ENCODE measurements at regions not wholly inside any gene's neighbourhood (a gene's known extent, or its start where the extent isn't known, plus 50 kb on each side); places are given as distances from the start of the nearest gene placed in this dataset.

- Histone ChIP-seq H3K9me3 (ENCODE audit: control insufficient read depth, low read length) (no peaks in the 10 kb centered on the region), H3K4me1 (ENCODE audit: control insufficient read depth, insufficient read depth, low read length) (peaks cover 35% of the 10 kb centered on the region), H3K4me3 (ENCODE audit: low read length) (no peak overlapping the region), H3K36me3 (ENCODE audit: control insufficient read depth, insufficient read depth, low read length, severe bottlenecking) (no peaks in the 10 kb centered on the region), H3K27me3 (replicated peaks; ENCODE audit: control insufficient read depth, insufficient read depth, low read length) (no peaks in the 10 kb centered on the region), H3K9ac (ENCODE audit: low read length) (no peak overlapping the region)
- peak; percentile 49 for DNase-seq (ENCODE audit: low read depth)
Observed at GRCh38 chr2:215598376-215598975, 162.6 kb upstream of the FN1 start.

- DNase-seq (ENCODE audit: low read depth), result no peak
- H3K27me3 ChIP-seq (replicated peaks; ENCODE audit: control insufficient read depth, insufficient read depth, low read length), result no peaks in the 10 kb centered on the region
- no peaks in the 10 kb centered on the region for H3K9me3 ChIP-seq (ENCODE audit: control insufficient read depth, low read length)
- no peaks in the 10 kb centered on the region for H3K36me3 ChIP-seq (ENCODE audit: control insufficient read depth, insufficient read depth, low read length, severe bottlenecking)
- no peak overlapping the region for H3K4me3 ChIP-seq (ENCODE audit: low read length)
- peaks cover 35% of the 10 kb centered on the region for H3K4me1 ChIP-seq (ENCODE audit: control insufficient read depth, insufficient read depth, low read length)
- H3K9ac ChIP-seq (ENCODE audit: low read length), result no peak overlapping the region
Observed at GRCh38 chr2:215597577-215597976, 161.7 kb upstream of the FN1 start.

GRCh38 chr2:215594766-215595165 is 158.9 kb upstream of the FN1 start:
- H3K4me3 ChIP-seq (ENCODE audit: low read length), result no peak overlapping the region
- H3K4me1 ChIP-seq (ENCODE audit: control insufficient read depth, insufficient read depth, low read length), result peaks cover 23% of the 10 kb centered on the region
- DNase-seq (ENCODE audit: low read depth), result no peak
- no peak overlapping the region for H3K9ac ChIP-seq (ENCODE audit: low read length)
- no peaks in the 10 kb centered on the region for H3K9me3 ChIP-seq (ENCODE audit: control insufficient read depth, low read length)
- no peaks in the 10 kb centered on the region for H3K36me3 ChIP-seq (ENCODE audit: control insufficient read depth, insufficient read depth, low read length, severe bottlenecking)
- H3K27me3 ChIP-seq (replicated peaks; ENCODE audit: control insufficient read depth, insufficient read depth, low read length), result no peaks in the 10 kb centered on the region

DNA sequence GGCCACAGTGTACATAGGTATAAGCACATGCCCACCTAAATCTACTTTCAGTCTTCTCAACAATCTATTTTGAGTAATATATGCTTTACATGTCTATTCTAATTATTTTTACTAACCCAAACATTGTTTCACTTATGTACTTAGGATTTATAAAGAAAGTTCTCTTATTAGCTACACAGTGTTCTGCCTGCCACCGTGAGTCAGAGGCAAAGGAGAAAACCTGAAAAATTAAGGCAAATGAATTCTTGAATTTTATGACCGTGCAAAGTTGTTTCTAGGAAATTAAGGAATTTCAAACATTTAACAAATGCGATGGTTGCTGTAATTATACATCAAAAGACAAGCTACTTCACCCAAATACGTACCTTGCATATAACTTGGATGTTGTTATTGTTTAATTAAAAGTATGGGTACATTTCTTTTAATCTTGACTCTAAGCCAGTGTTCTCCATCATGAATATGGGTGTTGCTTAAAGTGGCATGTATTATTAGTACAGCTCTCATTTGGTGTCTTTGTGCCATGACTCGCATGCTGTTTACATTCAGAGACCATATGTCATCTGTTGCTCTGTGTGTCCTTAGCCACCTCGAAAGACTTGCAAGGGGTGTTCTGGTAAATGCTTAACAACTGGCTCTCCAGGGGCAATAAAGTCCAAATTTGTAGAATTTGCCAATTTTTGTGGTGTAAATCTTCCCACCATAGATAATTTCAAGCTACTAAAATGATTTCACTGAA is 154.3 kb upstream of the FN1 start:
- Histone ChIP-seq H3K4me1 (ENCODE audit: control insufficient read depth, insufficient read depth, low read length) (peaks cover 3% of the 10 kb centered on the region), H3K36me3 (ENCODE audit: control insufficient read depth, insufficient read depth, low read length, severe bottlenecking) (no peaks in the 10 kb centered on the region), H3K9me3 (ENCODE audit: control insufficient read depth, low read length) (no peaks in the 10 kb centered on the region), H3K4me3 (ENCODE audit: low read length) (no peak overlapping the region), H3K9ac (ENCODE audit: low read length) (no peak overlapping the region), H3K27me3 (replicated peaks; ENCODE audit: control insufficient read depth, insufficient read depth, low read length) (no peaks in the 10 kb centered on the region)
- no peak for DNase-seq (ENCODE audit: low read depth)

GRCh38 chr2:215583881-215584280 is 148.0 kb upstream of the FN1 start:
- Histone ChIP-seq H3K27me3 (replicated peaks; ENCODE audit: control insufficient read depth, insufficient read depth, low read length) (no peaks in the 10 kb centered on the region), H3K4me1 (ENCODE audit: control insufficient read depth, insufficient read depth, low read length) (peaks cover 31% of the 10 kb centered on the region), H3K9me3 (ENCODE audit: control insufficient read depth, low read length) (no peaks in the 10 kb centered on the region), H3K4me3 (ENCODE audit: low read length) (no peak overlapping the region), H3K9ac (ENCODE audit: low read length) (no peak overlapping the region), H3K36me3 (ENCODE audit: control insufficient read depth, insufficient read depth, low read length, severe bottlenecking) (no peaks in the 10 kb centered on the region)
- DNase-seq (ENCODE audit: low read depth), result no peak

GRCh38 chr2:215579809-215580208 is 143.9 kb upstream of the FN1 start:
- Histone ChIP-seq H3K4me1 (ENCODE audit: control insufficient read depth, insufficient read depth, low read length) (peaks cover 31% of the 10 kb centered on the region), H3K27me3 (replicated peaks; ENCODE audit: control insufficient read depth, insufficient read depth, low read length) (no peaks in the 10 kb centered on the region), H3K36me3 (ENCODE audit: control insufficient read depth, insufficient read depth, low read length, severe bottlenecking) (no peaks in the 10 kb centered on the region), H3K9ac (ENCODE audit: low read length) (peak overlapping the region; percentile 74), H3K9me3 (ENCODE audit: control insufficient read depth, low read length) (no peaks in the 10 kb centered on the region), H3K4me3 (ENCODE audit: low read length) (no peak overlapping the region)
- DNase-seq (ENCODE audit: low read depth), result peak; percentile 94

DNA sequence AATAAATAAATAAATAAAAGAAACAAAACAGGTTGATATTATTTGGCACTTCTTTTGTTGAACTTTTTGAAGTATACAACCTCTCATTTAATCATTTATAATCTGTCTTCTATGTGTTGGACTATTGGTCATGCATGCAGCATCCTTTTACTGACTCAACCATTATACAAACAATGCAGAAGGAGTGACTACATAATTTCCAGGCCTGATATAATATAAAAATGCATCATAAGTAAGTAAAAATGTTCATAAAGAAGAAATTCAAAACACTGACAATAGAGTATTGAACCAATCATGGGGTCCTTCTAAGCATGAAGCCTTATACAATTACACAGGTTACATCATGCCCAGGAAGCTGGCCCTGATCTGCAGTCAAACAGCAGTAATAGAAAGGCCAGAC is 141.5 kb upstream of the FN1 start:
- Histone ChIP-seq H3K9me3 (ENCODE audit: control insufficient read depth, low read length) (no peaks in the 10 kb centered on the region), H3K27me3 (replicated peaks; ENCODE audit: control insufficient read depth, insufficient read depth, low read length) (no peaks in the 10 kb centered on the region), H3K9ac (ENCODE audit: low read length) (no peak overlapping the region), H3K4me1 (ENCODE audit: control insufficient read depth, insufficient read depth, low read length) (peaks cover 19% of the 10 kb centered on the region), H3K4me3 (ENCODE audit: low read length) (no peak overlapping the region), H3K36me3 (ENCODE audit: control insufficient read depth, insufficient read depth, low read length, severe bottlenecking) (no peaks in the 10 kb centered on the region)
- peak; percentile 5 for DNase-seq (ENCODE audit: low read depth)

DNA sequence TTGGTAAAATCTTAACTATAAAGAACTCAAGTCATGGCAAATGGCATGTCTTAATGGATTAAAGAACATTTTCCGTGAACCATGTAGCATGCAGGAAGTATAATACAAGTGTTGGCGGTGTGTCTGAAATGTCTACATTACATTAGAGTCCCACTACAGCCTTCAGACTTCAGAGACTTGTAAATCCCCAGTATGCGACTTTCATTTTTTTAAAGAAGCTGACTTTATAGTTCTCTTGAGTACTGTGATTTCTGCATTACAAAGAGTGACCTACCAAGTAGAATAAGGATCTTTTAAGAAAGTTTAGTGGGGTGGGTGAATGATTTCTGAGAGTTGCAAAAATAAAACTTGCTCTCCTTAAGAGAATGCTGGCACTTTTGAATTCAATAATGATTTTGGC is 140.7 kb upstream of the FN1 start:
- no peak overlapping the region for H3K4me3 ChIP-seq (ENCODE audit: low read length)
- H3K27me3 ChIP-seq (replicated peaks; ENCODE audit: control insufficient read depth, insufficient read depth, low read length), result no peaks in the 10 kb centered on the region
- no peak overlapping the region for H3K9ac ChIP-seq (ENCODE audit: low read length)
- H3K9me3 ChIP-seq (ENCODE audit: control insufficient read depth, low read length), result no peaks in the 10 kb centered on the region
- H3K4me1 ChIP-seq (ENCODE audit: control insufficient read depth, insufficient read depth, low read length), result peaks cover 20% of the 10 kb centered on the region
- H3K36me3 ChIP-seq (ENCODE audit: control insufficient read depth, insufficient read depth, low read length, severe bottlenecking), result no peaks in the 10 kb centered on the region
- no peak for DNase-seq (ENCODE audit: low read depth)

- no peaks in the 10 kb centered on the region for H3K27me3 ChIP-seq (replicated peaks; ENCODE audit: control insufficient read depth, insufficient read depth, low read length)
- H3K36me3 ChIP-seq (ENCODE audit: control insufficient read depth, insufficient read depth, low read length, severe bottlenecking), result no peaks in the 10 kb centered on the region
- H3K9me3 ChIP-seq (ENCODE audit: control insufficient read depth, low read length), result no peaks in the 10 kb centered on the region
- peaks cover 3% of the 10 kb centered on the region for H3K4me1 ChIP-seq (ENCODE audit: control insufficient read depth, insufficient read depth, low read length)
- DNase-seq (ENCODE audit: low read depth), result peak; percentile 66
- no peak overlapping the region for H3K4me3 ChIP-seq (ENCODE audit: low read length)
- no peak overlapping the region for H3K9ac ChIP-seq (ENCODE audit: low read length)
Observed at GRCh38 chr2:215573496-215573895, 137.6 kb upstream of the FN1 start.

GRCh38 chr2:215572341-215572848 is 136.5 kb upstream of the FN1 start:
- Histone ChIP-seq H3K27me3 (replicated peaks; ENCODE audit: control insufficient read depth, insufficient read depth, low read length) (no peaks in the 10 kb centered on the region), H3K4me3 (ENCODE audit: low read length) (no peak overlapping the region), H3K9ac (ENCODE audit: low read length) (no peak overlapping the region), H3K36me3 (ENCODE audit: control insufficient read depth, insufficient read depth, low read length, severe bottlenecking) (no peaks in the 10 kb centered on the region), H3K9me3 (ENCODE audit: control insufficient read depth, low read length) (no peaks in the 10 kb centered on the region), H3K4me1 (ENCODE audit: control insufficient read depth, insufficient read depth, low read length) (peaks cover 3% of the 10 kb centered on the region)
- no peak for DNase-seq (ENCODE audit: low read depth)

DNA sequence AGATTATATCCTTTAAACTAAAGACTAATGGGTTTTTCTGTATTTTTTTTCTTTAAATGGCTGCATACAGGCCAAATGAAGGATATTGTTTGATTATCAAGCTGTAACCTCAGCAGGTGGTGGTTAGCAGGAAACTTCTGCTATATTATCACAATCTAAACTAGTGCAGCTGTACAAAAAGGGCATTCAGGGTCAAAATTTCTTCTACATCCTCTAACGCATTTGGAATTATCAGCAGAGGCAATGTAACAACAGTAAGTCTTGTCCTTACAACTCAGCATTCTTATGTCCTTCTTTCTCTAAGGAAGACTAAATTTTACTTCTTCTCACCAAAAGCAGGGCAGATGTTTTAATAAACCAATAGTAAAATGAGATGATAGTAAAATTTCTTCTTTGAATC is 135.8 kb upstream of the FN1 start:
- Histone ChIP-seq H3K4me3 (ENCODE audit: low read length) (no peak overlapping the region), H3K27me3 (replicated peaks; ENCODE audit: control insufficient read depth, insufficient read depth, low read length) (no peaks in the 10 kb centered on the region), H3K9me3 (ENCODE audit: control insufficient read depth, low read length) (no peaks in the 10 kb centered on the region), H3K36me3 (ENCODE audit: control insufficient read depth, insufficient read depth, low read length, severe bottlenecking) (no peaks in the 10 kb centered on the region), H3K9ac (ENCODE audit: low read length) (no peak overlapping the region), H3K4me1 (ENCODE audit: control insufficient read depth, insufficient read depth, low read length) (peaks cover 3% of the 10 kb centered on the region)
- no peak for DNase-seq (ENCODE audit: low read depth)
